ENCODE measurements at regions not wholly inside any gene's neighbourhood (a gene's known extent, or its start where the extent isn't known, plus 50 kb on each side); places are given as distances from the start of the nearest gene placed in this dataset.

DNA sequence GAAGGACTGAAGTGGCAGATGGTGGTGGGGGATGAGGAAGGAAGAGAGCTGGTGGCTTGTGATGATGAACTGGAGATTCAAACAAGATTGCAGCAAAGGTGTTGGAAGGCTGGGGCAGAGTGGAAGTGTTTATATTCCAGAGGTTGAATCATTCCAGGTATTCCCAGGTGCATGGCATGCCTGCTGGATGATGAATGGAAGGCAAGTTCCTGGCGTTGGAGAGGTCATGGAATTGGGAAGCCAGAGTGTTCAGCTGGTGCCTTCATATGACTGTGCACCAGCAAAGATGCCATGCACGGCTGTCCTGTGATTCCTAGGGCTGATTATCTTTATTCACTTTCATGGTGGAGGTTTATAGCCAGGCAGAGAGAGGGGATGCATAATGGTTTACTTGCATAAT is 135.8 kb upstream of the PUDP start:
- TF ChIP-seq JUN (IDR thresholded peaks at IDR 0.05; ENCODE audit: borderline replicate concordance, insufficient read depth, insufficient read length, low read depth) (no peak), EZH2 (IDR thresholded peaks at IDR 0.05; ENCODE audit: borderline replicate concordance, low read depth, low read length, severe bottlenecking) (no peak), POLR2AphosphoS5 (IDR thresholded peaks at IDR 0.05; ENCODE audit: insufficient read depth, low read depth, low read length) (no peak)
- TF ChIP-seq, protein P1, sequence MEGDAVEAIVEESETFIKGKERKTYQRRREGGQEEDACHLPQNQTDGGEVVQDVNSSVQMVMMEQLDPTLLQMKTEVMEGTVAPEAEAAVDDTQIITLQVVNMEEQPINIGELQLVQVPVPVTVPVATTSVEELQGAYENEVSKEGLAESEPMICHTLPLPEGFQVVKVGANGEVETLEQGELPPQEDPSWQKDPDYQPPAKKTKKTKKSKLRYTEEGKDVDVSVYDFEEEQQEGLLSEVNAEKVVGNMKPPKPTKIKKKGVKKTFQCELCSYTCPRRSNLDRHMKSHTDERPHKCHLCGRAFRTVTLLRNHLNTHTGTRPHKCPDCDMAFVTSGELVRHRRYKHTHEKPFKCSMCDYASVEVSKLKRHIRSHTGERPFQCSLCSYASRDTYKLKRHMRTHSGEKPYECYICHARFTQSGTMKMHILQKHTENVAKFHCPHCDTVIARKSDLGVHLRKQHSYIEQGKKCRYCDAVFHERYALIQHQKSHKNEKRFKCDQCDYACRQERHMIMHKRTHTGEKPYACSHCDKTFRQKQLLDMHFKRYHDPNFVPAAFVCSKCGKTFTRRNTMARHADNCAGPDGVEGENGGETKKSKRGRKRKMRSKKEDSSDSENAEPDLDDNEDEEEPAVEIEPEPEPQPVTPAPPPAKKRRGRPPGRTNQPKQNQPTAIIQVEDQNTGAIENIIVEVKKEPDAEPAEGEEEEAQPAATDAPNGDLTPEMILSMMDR (IDR thresholded peaks at IDR 0.05; ENCODE audit: extremely low read depth in 1 of 2, insufficient read depth in 1 of 2, low read depth in 1 of 2, low read length in 2 of 2) = no peak
